HepG2 (cell line): ENCODE measurements at regions not wholly inside any gene's neighbourhood (a gene's known extent, or its start where the extent isn't known, plus 50 kb on each side); places are given as distances from the start of the nearest gene placed in this dataset.

Experiments
- FOSL1 ChIP-seq: sonication (generic); formaldehyde crosslinking; IDR thresholded peaks from 2 replicates; pipeline ENCODE4 v1.9.0; 2021; ENCODE audit warnings: missing genetic modification reagents, borderline replicate concordance
- TF ChIP-seq, protein P1 (sequence below): sonication (generic); formaldehyde crosslinking; IDR thresholded peaks from 2 replicates; pipeline ENCODE4 v1.5.0; 2020; ENCODE audit warnings: mild to moderate bottlenecking, missing genetic modification reagents, moderate library complexity

DNA sequence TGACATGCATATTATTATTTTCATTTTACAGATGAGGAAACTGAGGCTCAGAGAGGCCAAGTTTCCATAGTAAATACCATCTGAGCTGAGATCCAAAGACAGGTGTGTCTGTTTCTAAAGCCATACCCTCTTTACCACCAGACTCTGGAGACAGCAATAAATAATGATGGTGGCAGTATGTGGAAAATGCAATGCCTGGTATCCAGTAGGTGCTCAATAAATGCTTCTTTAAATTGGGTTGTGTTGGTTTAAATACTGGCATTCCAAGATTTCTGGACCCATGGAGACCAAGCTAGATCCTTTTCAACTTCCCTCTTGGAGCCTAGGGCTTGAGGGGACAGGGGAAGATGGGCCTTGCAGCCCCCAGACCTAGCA is 221.3 kb upstream of the MSX2 start:
- TF ChIP-seq FOSL1 (CRISPR knock-in tag), result no peak
- TF ChIP-seq, protein P1, sequence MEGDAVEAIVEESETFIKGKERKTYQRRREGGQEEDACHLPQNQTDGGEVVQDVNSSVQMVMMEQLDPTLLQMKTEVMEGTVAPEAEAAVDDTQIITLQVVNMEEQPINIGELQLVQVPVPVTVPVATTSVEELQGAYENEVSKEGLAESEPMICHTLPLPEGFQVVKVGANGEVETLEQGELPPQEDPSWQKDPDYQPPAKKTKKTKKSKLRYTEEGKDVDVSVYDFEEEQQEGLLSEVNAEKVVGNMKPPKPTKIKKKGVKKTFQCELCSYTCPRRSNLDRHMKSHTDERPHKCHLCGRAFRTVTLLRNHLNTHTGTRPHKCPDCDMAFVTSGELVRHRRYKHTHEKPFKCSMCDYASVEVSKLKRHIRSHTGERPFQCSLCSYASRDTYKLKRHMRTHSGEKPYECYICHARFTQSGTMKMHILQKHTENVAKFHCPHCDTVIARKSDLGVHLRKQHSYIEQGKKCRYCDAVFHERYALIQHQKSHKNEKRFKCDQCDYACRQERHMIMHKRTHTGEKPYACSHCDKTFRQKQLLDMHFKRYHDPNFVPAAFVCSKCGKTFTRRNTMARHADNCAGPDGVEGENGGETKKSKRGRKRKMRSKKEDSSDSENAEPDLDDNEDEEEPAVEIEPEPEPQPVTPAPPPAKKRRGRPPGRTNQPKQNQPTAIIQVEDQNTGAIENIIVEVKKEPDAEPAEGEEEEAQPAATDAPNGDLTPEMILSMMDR, result no peak
